Upper lobe of right lung (tissue), 1 donor: ENCODE measurements at regions not wholly inside any gene's neighbourhood (a gene's known extent, or its start where the extent isn't known, plus 50 kb on each side); places are given as distances from the start of the nearest gene placed in this dataset.

Experiments
- ATAC-seq: fragments of 200-7000 bp; cut with Tn5 transposase; one replicate; pipeline ENCODE4 v1.9.1; 2020; ENCODE audit warnings: mild to moderate bottlenecking, moderate library complexity
- DNase-seq: peaks from one replicate; pipeline ENCODE4 v3.0.0-alpha.2; 2020
- H3K27ac ChIP-seq: fragments of 200-600 bp; one replicate; pipeline ENCODE4 v1.8.0; 2022
- H3K27me3 ChIP-seq: fragments of 200-600 bp; one replicate; pipeline ENCODE4 v1.8.0; 2022; ENCODE audit warnings: mild to moderate bottlenecking
- H3K36me3 ChIP-seq: fragments of 200-600 bp; one replicate; pipeline ENCODE4 v1.8.0; 2022
- H3K4me1 ChIP-seq: fragments of 200-600 bp; one replicate; pipeline ENCODE4 v1.8.0; 2022
- H3K4me3 ChIP-seq: fragments of 200-600 bp; one replicate; pipeline ENCODE4 v1.8.0; 2022; ENCODE audit warnings: mild to moderate bottlenecking
- H3K9me3 ChIP-seq: fragments of 200-600 bp; one replicate; pipeline ENCODE4 v1.8.0; 2022
- intact Hi-C: fragments of 100-400 bp; cut with DNase I; formaldehyde crosslinking; loops from one replicate; pipeline ENCODE4 v1.11.0; 2022
- TF ChIP-seq, protein P1 (sequence below): fragments of 200-600 bp; IDR thresholded peaks from one replicate; pipeline ENCODE4 v1.8.0; 2022; ENCODE audit warnings: antibody characterized with exemption
- donor health status: DM: no; HTN: yes; CAD: no; lungs with severe emphysema.

DNA sequence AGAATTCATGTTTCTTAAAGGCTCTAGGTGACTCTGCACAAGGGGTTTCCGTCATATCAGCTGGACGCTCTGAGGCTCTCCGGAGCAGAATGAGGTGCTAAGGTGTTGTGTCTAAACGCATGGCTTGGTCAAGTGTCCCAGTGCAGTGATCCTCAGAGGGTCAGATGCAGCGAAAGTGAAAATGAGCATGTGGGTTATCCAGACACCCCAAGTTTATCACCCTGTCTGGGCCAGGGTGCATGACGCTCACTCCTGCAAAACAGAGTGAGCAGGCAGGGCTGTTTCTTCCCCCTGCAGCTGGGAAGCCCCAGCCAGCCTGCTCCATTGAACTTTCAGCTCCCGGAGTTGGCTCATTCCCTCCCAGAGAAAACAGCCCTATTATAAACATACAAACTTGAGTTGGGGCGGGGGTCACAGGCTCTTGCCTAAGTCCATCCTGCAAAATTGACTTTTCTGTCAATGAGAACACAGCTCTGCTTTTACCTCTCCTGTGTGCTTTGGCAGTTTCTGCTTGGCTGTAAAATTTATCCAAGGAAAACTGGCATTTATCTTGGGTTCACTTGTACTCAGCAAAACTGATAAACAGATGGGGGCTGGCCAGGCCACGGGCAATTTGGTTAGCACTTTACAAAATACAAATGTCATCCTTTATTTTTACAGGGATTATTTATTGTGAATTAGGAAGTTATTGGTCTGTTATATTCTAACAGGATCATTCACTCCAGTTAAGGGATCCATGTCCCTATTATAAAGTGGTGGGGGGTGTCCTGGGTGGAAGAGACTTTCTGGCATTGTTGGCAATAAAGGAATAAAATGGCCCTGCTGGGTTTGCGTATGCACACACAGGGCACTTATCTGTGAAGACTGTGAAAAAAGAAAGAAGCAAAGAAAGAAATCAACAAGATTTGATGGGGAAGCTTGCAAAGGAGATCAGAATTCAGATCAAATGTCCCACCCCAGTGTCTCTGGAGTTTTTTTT, 154.9 kb downstream of the FOXA2 start:
- no peak overlapping the region for H3K4me3 ChIP-seq
- no peaks in the 10 kb centered on the region for H3K9me3 ChIP-seq
- intact Hi-C loops = no loop called here
- H3K27ac ChIP-seq = no peak overlapping the region
- ATAC-seq (no peak), DNase-seq (no peak)
- no peaks in the 10 kb centered on the region for H3K36me3 ChIP-seq
- peaks cover 7% of the 10 kb centered on the region for H3K4me1 ChIP-seq
- TF ChIP-seq, protein P1, sequence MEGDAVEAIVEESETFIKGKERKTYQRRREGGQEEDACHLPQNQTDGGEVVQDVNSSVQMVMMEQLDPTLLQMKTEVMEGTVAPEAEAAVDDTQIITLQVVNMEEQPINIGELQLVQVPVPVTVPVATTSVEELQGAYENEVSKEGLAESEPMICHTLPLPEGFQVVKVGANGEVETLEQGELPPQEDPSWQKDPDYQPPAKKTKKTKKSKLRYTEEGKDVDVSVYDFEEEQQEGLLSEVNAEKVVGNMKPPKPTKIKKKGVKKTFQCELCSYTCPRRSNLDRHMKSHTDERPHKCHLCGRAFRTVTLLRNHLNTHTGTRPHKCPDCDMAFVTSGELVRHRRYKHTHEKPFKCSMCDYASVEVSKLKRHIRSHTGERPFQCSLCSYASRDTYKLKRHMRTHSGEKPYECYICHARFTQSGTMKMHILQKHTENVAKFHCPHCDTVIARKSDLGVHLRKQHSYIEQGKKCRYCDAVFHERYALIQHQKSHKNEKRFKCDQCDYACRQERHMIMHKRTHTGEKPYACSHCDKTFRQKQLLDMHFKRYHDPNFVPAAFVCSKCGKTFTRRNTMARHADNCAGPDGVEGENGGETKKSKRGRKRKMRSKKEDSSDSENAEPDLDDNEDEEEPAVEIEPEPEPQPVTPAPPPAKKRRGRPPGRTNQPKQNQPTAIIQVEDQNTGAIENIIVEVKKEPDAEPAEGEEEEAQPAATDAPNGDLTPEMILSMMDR = no peak
- no peaks in the 10 kb centered on the region for H3K27me3 ChIP-seq

DNA sequence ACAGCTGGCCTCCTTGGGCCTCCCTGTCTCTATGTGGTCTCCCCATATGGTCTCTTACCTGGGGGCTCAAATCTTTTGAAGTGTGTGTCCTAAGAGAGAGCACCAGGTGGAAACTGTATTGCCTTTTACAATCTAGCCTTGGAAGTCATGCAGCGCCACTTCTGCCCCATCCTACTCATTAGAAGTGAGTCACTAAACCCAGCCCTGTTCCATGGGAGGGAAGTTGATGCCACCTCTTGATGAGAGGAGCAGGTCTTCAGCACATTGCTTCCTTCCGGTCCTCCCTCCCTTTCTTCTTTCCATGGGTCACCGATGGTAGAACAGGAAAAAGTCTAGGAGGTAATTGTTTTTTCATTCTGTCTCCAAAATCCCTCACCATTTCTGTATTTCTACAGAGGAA, 156.3 kb downstream of the FOXA2 start:
- Histone ChIP-seq H3K27ac (no peak overlapping the region), H3K4me1 (peaks cover 7% of the 10 kb centered on the region), H3K36me3 (no peaks in the 10 kb centered on the region), H3K9me3 (no peaks in the 10 kb centered on the region), H3K4me3 (no peak overlapping the region), H3K27me3 (no peaks in the 10 kb centered on the region)
- TF ChIP-seq, protein P1 = no peak
- no peak for DNase-seq
- ATAC-seq = no peak
- intact Hi-C loops = no loop called here

DNA sequence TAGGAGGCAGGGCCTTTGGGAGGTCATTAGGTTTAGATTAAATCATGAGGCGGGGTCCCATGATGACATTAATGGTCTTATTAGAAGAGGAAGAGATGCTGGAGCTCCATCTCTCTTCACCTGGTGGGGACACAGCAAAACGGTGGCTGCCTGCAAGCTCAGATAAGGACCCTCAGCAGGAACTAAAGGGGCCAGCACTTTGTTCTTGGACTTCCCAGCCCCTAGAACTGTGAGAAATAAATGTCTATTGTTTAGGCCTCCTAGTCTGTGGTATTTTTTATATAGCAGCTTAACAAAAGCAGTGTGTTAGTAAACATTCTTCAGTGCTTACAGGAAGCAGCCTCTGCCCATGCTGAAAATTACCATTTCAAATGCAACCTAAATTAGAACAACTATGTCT, 157.6 kb downstream of the FOXA2 start:
- Histone ChIP-seq H3K4me3 (no peak overlapping the region), H3K27me3 (no peaks in the 10 kb centered on the region), H3K9me3 (no peaks in the 10 kb centered on the region), H3K36me3 (no peaks in the 10 kb centered on the region), H3K27ac (no peak overlapping the region), H3K4me1 (peaks cover 7% of the 10 kb centered on the region)
- ATAC-seq (no peak), DNase-seq (no peak)
- TF ChIP-seq, protein P1 = no peak
- intact Hi-C loops = no loop called here

DNA sequence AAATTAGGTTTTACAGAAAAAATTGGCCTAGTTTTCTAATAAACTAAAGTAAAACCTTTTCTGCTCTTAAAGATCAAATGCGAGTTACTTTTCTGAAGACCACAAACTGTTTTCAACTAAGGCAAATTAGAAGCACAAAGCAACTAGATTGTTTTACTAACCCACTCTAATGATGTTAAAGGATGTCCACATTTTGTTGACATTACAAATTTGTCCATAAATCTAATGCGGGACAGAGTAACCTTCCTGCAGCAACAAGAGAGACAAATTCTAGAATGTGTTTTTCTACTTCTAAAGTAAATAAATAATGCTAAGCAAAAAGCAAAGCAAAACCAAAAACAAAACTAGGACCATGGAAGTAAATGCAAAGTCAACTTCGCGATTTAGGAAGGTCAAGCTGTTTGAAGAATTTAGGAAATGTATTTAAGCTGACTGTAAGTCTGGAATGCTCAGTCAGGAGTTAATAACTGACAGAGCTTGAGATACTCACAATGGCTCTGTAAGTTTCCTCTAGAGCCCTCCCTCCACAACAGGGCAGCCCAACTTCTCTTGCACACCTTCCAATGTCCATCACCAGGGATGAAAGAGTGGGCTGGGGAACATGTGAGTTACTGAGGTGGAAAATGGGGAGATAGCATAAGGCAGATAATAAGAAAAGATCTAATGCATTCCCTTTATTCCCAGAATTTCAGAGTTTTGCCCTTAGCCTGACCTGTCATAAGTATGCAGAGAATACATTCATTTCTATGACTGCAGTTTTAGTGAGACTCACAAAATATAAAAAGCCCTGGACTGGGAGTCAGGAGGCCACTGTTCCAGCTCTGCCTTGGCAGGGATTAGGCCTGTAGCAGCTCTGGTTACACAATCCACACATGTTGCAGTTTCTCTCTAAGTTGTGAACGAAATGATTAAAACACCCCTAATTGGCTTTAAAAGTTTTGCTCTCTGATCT, 158.8 kb downstream of the FOXA2 start:
- no peaks in the 10 kb centered on the region for H3K27me3 ChIP-seq
- H3K36me3 ChIP-seq = no peaks in the 10 kb centered on the region
- peaks cover 7% of the 10 kb centered on the region for H3K4me1 ChIP-seq
- intact Hi-C loops = no loop called here
- no peaks in the 10 kb centered on the region for H3K9me3 ChIP-seq
- DNase-seq (no peak), ATAC-seq (peak; percentile 72)
- TF ChIP-seq, protein P1 = no peak
- no peak overlapping the region for H3K27ac ChIP-seq
- no peak overlapping the region for H3K4me3 ChIP-seq

DNA sequence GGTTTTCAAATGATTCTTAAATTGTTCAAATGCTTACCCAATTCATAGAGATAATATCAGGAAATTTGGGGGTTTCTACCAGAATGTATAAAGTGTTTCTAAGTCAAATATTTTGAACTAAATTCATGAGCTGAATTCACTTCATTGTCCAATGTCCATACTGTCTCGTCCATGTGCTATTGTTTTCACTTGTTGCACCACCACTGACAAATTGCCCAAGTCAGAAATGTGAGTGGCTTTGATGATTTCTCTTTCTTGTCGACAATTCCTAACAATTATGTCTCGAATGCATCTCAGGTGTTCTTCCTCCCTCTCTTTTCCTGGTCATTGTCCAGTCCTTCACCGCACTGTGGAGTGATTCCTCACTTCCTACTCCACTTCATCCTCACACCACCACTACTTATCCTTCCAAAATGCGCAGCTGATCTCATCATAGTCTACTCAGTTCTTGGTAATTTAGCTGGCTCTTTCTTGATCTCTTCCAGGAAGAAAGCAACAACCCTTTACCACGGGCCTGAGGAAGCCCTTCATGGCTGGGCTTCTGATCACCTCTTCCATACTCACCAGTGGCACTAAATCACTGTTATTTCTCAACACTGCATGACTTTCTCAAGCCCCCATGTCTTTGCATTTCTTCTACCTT, 161.1 kb downstream of the FOXA2 start:
- Histone ChIP-seq H3K27ac (no peak overlapping the region), H3K4me3 (no peak overlapping the region), H3K36me3 (no peaks in the 10 kb centered on the region), H3K27me3 (no peaks in the 10 kb centered on the region), H3K9me3 (no peaks in the 10 kb centered on the region), H3K4me1 (peaks cover 7% of the 10 kb centered on the region)
- DNase-seq (no peak), ATAC-seq (no peak)
- intact Hi-C loops = no loop called here
- TF ChIP-seq, protein P1 = no peak
